ENCODE measurements at regions not wholly inside any gene's neighbourhood (a gene's known extent, or its start where the extent isn't known, plus 50 kb on each side); places are given as distances from the start of the nearest gene placed in this dataset.
"Not testable (repeated sequence)": the region's sequence is repeated elsewhere in the genome, so short reads cannot be mapped to it uniquely, and the experiment has no call there.

- DNase-seq (ENCODE audit: low read depth in 2 of 2): no peak
Measured at GRCh38 chr13:73675821-73676220, 458.4 kb downstream of the KLF12 start.

DNA sequence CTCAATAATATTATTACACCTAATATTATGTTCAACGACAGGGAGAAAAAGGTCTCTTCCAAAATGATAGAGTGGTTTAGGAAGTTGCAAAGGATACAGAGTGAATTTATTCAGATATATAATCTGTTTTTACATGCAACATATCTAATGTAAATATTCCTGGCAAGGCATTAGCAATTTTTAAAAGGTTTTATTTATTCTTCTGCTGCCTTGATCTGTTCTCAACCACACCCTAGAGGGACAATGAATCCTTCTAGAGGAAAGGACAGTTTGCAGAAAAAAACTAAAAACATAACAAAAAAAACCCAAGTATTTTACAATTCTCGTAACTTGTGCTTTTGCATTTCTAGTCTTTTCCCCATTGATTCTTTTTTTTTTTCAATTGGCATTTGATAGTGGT, 459.6 kb downstream of the KLF12 start:
- DNase-seq (ENCODE audit: low read depth in 2 of 2): no peak

- no peak for DNase-seq (ENCODE audit: low read depth in 2 of 2)
Measured at GRCh38 chr13:73673931-73674330, 460.3 kb downstream of the KLF12 start.

DNA sequence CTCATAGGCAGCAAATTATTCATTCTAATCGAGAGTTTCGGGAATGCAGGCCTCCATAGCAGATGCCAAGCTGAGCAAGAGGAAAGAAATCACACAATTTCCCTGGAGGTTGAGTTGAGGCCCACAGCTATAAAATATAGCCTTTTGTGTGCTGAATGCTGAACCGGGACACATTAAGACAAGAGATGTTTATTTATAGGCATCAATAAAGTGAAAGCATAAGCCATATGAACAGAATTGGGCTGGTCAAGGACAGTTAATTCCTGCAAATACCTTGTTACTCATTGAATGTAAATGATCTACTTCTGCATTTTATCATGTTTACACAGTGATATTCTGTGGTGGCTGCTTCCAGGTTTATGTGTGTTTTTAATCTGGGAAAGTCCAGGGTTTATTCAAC, 461.7 kb downstream of the KLF12 start:
- no peak for DNase-seq (ENCODE audit: low read depth in 2 of 2)

GRCh38 chr13:73671732-73672131, 462.5 kb downstream of the KLF12 start:
- DNase-seq (ENCODE audit: low read depth in 2 of 2): no peak

DNA sequence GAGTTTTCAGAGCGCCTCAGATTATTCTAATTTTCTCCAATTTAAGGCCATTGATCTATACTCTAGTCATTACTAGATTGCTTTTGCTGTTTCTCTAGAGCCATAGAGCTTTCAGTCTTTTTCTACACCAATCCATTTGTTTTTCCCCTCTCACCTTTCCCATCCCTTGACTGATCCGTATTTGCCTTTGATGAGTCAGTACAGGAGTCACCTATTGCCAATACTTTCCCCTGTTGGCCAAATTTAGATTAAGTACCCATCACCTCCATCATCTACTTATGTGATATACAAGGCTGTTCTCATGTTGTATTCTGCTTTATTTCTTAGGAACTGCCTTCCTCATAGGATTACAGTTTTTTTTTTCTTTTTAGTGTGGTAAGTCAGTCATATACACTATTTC, 463.2 kb downstream of the KLF12 start:
- DNase-seq (ENCODE audit: low read depth in 2 of 2): no peak

- no peak for DNase-seq (ENCODE audit: low read depth in 2 of 2)
Measured at GRCh38 chr13:73667756-73668155, 466.4 kb downstream of the KLF12 start.

- no peak for DNase-seq (ENCODE audit: low read depth in 2 of 2)
Measured at GRCh38 chr13:73665261-73665660, 468.9 kb downstream of the KLF12 start.

DNA sequence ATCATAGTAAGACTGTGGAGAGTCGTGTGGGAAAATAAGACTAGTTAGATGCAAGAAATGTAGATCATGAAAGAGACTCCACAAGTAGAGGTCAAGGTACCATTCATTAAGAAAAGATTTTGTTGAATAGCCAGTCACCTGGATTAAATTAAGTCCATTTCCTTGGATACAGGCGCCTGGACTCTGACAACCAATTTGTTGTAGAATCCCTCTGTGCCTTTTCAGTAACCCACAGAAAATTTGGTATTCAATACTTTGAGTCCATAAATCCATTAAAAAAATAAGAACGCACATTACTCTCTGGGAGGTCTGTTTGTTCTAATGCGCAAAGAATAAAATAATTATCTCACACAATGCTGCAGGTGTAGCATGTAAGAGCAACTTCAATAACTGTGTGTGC, 469.4 kb downstream of the KLF12 start:
- DNase-seq (ENCODE audit: low read depth in 2 of 2): no peak

DNA sequence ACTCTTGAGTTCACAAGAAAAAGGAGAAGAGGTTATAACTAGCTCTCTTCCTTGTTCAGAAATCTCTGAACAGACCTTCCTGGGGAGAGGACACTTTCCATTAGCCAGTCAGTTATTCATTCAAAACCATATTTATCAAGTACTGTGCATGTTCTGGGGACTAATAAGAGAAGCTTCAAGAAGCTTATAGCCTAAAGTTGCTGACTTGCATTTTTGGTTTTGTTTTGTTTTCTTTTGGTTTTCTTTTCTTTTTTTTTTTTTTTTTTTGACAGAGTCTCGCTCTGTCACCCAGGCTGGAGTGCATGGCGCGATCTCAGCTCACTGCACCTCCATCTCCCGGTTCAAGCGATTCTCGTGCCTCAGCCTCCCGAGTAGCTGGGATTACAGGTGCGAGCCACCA, 471.4 kb downstream of the KLF12 start:
- DNase-seq (ENCODE audit: low read depth in 2 of 2): no peak

DNA sequence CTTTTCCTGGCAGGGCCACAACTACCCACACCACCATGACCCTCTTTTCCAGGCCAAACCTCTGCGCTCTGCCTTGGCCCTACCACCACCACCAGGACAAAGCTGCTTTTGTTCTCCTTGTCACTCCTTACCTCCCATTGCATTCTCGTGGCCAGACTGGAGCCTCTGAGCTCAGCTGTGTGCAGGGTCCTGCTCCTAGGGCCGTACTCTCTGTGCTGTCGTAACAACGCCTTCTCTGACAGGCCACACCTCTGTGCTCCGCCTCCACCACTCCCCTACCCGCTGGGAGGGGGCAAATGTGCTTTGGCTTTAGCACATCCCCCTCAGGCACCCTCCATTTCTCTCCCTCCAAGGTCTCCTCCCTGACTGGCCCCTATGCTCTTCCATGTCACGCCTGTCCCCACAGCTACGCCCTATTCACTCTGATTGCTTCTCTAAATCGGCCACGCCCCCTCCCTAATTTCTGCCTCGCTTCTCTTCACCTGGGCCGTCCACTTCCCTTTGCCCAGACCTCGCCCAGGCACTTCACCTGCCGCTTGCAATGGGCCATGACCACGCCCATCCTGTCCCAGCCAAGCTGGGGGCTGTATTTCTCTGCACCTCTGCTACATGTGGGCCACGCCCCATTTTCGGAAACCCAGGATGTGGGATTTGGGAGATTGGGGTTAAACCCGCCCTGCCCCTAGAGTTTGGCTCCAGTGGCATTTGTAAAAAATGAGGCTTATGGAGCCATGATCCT, 472.3 kb downstream of the KLF12 start:
- no peak for DNase-seq (ENCODE audit: low read depth in 2 of 2)

DNA sequence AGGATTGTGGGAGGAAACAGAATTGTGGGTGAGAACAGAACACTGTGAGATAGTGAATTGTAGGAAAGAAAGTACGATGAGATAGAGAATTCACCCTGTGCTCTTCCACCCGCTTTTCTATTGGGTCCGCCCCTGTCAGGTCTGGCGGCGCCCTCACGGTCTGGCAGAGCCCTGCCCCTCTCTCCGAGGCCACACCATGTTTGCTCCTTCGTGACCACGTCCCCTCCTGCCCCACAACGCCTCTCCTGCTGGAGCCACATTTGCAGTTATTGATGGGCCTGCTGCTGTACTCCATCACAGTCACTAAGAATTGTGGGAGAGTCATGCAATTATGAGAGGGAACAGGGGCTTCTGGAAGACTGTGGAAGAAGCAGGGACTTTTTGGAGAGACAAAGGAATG, 473.1 kb downstream of the KLF12 start:
- no peak for DNase-seq (ENCODE audit: low read depth in 2 of 2)

- DNase-seq (ENCODE audit: low read depth in 2 of 2): no peak
Measured at GRCh38 chr13:73658639-73659038, 475.6 kb downstream of the KLF12 start.

- DNase-seq (ENCODE audit: low read depth in 2 of 2): no peak
Measured at GRCh38 chr13:73657821-73658540, 476.2 kb downstream of the KLF12 start.

DNA sequence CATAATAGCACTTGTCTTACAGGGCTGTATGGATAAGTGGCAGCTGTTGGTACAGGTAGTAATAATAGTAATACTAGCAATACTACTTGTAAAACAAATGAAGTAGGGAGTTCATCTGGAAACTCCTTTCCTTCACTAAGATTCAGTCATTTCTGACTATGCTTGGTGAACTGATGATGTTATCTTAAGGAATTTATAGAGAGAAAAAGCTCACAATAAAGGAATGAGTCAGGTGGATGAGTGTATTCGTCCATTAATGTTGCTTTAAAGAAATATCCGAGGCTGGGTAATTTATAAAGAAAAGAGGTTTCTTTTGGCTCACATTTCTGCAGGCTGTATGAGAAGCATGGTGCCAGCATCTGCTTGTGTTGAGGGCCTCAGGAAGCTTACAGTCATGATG, 477.3 kb downstream of the KLF12 start:
- no peak for DNase-seq (ENCODE audit: low read depth in 2 of 2)

DNA sequence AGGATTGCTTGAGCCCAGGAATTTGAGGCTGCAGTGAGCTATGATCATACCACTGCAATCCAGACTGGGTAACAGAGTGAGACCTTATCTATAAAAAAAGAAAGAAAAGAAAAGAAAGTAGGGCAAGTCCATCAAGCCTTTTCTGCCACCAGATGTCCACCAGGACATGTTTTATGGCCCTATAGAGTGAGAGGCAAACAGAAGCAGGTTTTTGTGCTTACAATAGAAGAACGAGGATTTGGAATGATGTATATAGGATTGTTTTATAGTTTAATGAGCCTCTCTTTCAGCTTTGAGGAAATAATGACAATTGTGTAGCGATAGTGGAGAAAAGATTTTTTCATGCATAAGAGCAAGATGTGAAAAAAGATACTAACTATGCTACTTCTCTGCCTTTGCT, 480.5 kb downstream of the KLF12 start:
- no peak for DNase-seq (ENCODE audit: low read depth in 2 of 2)

- no peak for DNase-seq (ENCODE audit: low read depth in 2 of 2)
Measured at GRCh38 chr13:73647417-73647816, 486.8 kb downstream of the KLF12 start.

GRCh38 chr13:73640476-73641179, 493.6 kb downstream of the KLF12 start:
- not testable (repeated sequence) for DNase-seq (ENCODE audit: low read depth in 2 of 2)

GRCh38 chr13:73635166-73635787, 498.9 kb downstream of the KLF12 start:
- DNase-seq (ENCODE audit: low read depth in 2 of 2): no peak

- DNase-seq (ENCODE audit: low read depth in 2 of 2): no peak
Measured at GRCh38 chr13:73633817-73634460, 500.3 kb downstream of the KLF12 start.

DNA sequence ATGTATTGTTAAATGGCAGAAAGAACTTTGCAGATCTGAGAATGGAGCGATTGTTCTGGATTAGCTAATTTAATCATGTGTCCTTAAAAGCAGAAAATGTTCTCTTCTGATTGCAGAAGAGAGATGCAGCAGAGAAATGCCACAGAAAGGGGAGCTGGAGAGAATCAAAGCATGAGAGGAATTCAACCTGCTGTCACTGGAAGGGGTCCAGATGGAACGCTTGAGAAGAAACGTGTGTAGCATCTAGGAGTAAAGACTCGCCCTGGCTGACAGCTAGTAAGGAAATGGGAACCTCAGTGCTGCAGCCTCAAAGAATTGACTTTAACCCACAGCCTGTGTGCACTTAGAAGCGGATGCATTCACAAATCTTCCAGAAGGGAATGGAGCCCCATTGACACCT, 502.8 kb downstream of the KLF12 start:
- no peak for DNase-seq (ENCODE audit: low read depth in 2 of 2)

All from stimulated activated CD8-positive, alpha-beta memory T cell treated with anti-CD3 and anti-CD28 coated beads, Interleukin-7, amount 100 ng/mL, for 1 hour (primary cell).